K562 (cell line): ENCODE measurements at regions not wholly inside any gene's neighbourhood (a gene's known extent, or its start where the extent isn't known, plus 50 kb on each side); places are given as distances from the start of the nearest gene placed in this dataset.

Experiments used
- BRD4 ChIP-seq: fragments of 200-600 bp; sonication (generic); IDR thresholded peaks from 2 replicates; pipeline ENCODE4 v1.6.1; 2017; ENCODE audit warnings: inconsistent platforms
- MBD1 ChIP-seq: fragments of 250-450 bp; sonication (Bioruptor Pico); IDR thresholded peaks from 2 replicates; pipeline ENCODE4 v1.8.0; 2022; ENCODE audit warnings: inconsistent platforms
- MBD2 ChIP-seq: sonication (generic); IDR thresholded peaks from 2 replicates; pipeline ENCODE4 v1.6.1; 2016; ENCODE audit warnings: low read depth, borderline replicate concordance
- MCM2 ChIP-seq: fragments of 450-650 bp; IDR thresholded peaks from 2 replicates; pipeline ENCODE4 v1.6.1; 2017; ENCODE audit warnings: low read depth, mild to moderate bottlenecking
- NR2C1 ChIP-seq, 2 experiments: fragments of 450-650 bp; IDR thresholded peaks; 2 replicates each; pipeline ENCODE4 v1.6.1; 2017; ENCODE audit warnings: mild to moderate bottlenecking in 2 of 2, antibody characterized with exemption in 1 of 2, inconsistent platforms in 1 of 2, missing compliant biosample characterization in 1 of 2, missing genetic modification characterization in 1 of 2
- NRF1 ChIP-seq, 2 experiments: fragments of 450-650 bp; IDR thresholded peaks in 1 of 2; conservative IDR thresholded peaks in 1 of 2; 2 replicates each; pipeline ENCODE4 v1.6.1; 2014; ENCODE audit warnings: mild to moderate bottlenecking in 2 of 2
- PPARD ChIP-seq: fragments of 250-450 bp; sonication (Bioruptor Pico); IDR thresholded peaks from 2 replicates; pipeline ENCODE4 v1.8.0; 2022; ENCODE audit warnings: inconsistent platforms, mild to moderate bottlenecking, moderate library complexity
- RBM22 ChIP-seq: fragments of 200-400 bp; formaldehyde crosslinking; IDR thresholded peaks from 2 replicates; pipeline ENCODE4 v1.6.1; 2018; ENCODE audit warnings: low read length, low read depth; ENCODE audit not compliant: poor library complexity, severe bottlenecking
- SMAD3 ChIP-seq: fragments of 450-650 bp; formaldehyde crosslinking; conservative IDR thresholded peaks from 2 replicates; pipeline ENCODE4 v1.4.0; 2020; ENCODE audit warnings: mild to moderate bottlenecking
- ZBTB5 ChIP-seq: fragments of 450-650 bp; IDR thresholded peaks from 2 replicates; pipeline ENCODE4 v1.6.1; 2017; ENCODE audit warnings: antibody characterized with exemption

GRCh38 chr6:105458551-105458950, 55.7 kb upstream of the PREP start (continued):
- TF ChIP-seq MBD1 (CRISPR knock-in tag) (no peak), ZBTB5 (no peak), SMAD3 (CRISPR knock-in tag) (no peak), MBD2 (no peak), BRD4 (no peak), NR2C1 (IDR thresholded peaks at IDR 0.05) (no peak), NR2C1 (tag; IDR thresholded peaks at IDR 0.05) (no peak), PPARD (no peak), NRF1 (conservative IDR thresholded peaks at IDR 0.05 in 1 of 2, IDR thresholded peaks at IDR 0.05 in 1 of 2) (no peak), RBM22 (no peak), MCM2 (no peak)
